Breast epithelium (tissue), 3 donors: ENCODE measurements at regions not wholly inside any gene's neighbourhood (a gene's known extent, or its start where the extent isn't known, plus 50 kb on each side); places are given as distances from the start of the nearest gene placed in this dataset.

Source experiments
- CTCF ChIP-seq, 3 donors: fragments of 450-650 bp; IDR thresholded peaks; one replicate each; pipeline ENCODE4 v1.5.1; 2016 to 2017; ENCODE audit warnings: antibody characterized with exemption in 3 of 3, mild to moderate bottlenecking in 3 of 3, moderate library complexity in 3 of 3
- POLR2A ChIP-seq: fragments of 450-650 bp; IDR thresholded peaks from one replicate; pipeline ENCODE4 v1.6.1; 2016; ENCODE audit warnings: antibody characterized with exemption, mild to moderate bottlenecking, moderate library complexity

- TF ChIP-seq POLR2A (no peak), CTCF (IDR thresholded peaks at IDR 0.05) (no peak)
These were observed 239.0 kb upstream of the CITED2 start for GRCh38 chr6:139613496-139613895.
